ENCODE measurements at regions not wholly inside any gene's neighbourhood (a gene's known extent, or its start where the extent isn't known, plus 50 kb on each side); places are given as distances from the start of the nearest gene placed in this dataset.

DNA sequence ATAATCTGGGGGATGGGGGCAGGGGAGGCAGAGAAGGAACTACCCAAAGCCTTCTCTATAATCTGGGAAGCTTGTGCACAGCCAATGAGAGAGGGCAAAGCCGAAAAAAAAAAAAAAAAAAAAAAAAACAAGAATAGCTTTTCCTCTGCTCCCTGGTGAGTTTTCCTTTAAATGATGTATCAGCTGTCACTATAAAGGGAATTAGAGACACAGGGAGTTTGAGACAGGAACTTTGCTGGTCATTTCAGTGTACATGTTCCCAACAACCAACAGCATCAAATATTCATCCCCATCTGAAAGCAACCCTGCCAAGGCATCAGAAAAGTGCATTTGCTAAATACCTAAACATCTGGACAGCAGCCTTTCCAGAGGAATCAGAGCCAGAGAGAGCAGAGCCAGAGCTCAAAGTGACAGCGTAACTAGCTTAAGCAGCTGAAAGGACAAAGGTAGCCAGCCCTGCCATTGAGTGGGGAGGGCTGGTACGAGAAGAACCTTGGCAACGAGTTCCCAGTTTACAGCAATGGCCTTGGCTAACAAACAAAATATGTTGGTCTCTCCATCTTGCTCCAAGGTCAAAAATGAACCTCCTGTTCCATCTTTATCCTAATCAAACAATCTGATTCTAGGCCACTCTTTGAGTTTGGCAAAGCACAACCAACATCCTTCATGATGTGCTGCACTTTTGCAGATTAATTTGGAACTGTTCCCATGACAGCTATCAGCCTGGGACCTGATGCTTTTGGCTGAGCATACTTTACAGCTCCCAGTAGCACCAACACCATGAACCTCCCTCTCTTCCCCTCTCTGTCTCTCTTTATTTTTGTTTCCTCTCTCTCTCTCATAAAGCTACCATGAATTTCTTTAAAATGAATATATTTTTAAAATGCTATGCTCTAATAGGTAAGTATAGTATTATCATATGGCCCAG lies 143.7 kb upstream of the GNAO1 start:
- H3K9me3 ChIP-seq (ENCODE audit: insufficient read depth, low read length), result no peaks in the 10 kb centered on the region
- TF ChIP-seq EZH2phosphoT487 (conservative IDR thresholded peaks at IDR 0.05; ENCODE audit: low read length), result no peak
- TF ChIP-seq, protein P1, sequence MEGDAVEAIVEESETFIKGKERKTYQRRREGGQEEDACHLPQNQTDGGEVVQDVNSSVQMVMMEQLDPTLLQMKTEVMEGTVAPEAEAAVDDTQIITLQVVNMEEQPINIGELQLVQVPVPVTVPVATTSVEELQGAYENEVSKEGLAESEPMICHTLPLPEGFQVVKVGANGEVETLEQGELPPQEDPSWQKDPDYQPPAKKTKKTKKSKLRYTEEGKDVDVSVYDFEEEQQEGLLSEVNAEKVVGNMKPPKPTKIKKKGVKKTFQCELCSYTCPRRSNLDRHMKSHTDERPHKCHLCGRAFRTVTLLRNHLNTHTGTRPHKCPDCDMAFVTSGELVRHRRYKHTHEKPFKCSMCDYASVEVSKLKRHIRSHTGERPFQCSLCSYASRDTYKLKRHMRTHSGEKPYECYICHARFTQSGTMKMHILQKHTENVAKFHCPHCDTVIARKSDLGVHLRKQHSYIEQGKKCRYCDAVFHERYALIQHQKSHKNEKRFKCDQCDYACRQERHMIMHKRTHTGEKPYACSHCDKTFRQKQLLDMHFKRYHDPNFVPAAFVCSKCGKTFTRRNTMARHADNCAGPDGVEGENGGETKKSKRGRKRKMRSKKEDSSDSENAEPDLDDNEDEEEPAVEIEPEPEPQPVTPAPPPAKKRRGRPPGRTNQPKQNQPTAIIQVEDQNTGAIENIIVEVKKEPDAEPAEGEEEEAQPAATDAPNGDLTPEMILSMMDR (IDR thresholded peaks at IDR 0.05; ENCODE audit: insufficient read depth, low read length, poor library complexity, severe bottlenecking), result no peak
- no peaks in the 10 kb centered on the region for H3K9me2 ChIP-seq (replicated peaks; ENCODE audit: insufficient read depth, low read length)
- H3F3A ChIP-seq (ENCODE audit: insufficient read depth), result peaks cover 4% of the 10 kb centered on the region; the same call in 1 of the 2 replicates
- no peaks in the 10 kb centered on the region for H4K20me1 ChIP-seq (ENCODE audit: low read depth, low read length)
- no peak overlapping the region for H3K4me2 ChIP-seq (ENCODE audit: low read depth, low read length, poor library complexity, severe bottlenecking)
- no peaks in the 10 kb centered on the region for H3K36me3 ChIP-seq (ENCODE audit: low read length)
- no peak overlapping the region for H3K4me3 ChIP-seq (ENCODE audit: insufficient read depth, low read length, poor library complexity, severe bottlenecking)
- H3K9ac ChIP-seq (ENCODE audit: low read length), result no peak overlapping the region
- H3K27ac ChIP-seq (ENCODE audit: low read depth, low read length), result no peak overlapping the region
- H3K79me2 ChIP-seq (ENCODE audit: insufficient read depth, low read length), result no peaks in the 10 kb centered on the region
- H2AFZ ChIP-seq (ENCODE audit: low read depth, low read length, severe bottlenecking), result no peak overlapping the region
- H3K27me3 ChIP-seq (ENCODE audit: low read length), result no peaks in the 10 kb centered on the region

GRCh38 chr16:56042416-56042815 lies 148.9 kb upstream of the GNAO1 start:
- TF ChIP-seq, protein P1 (IDR thresholded peaks at IDR 0.05; ENCODE audit: insufficient read depth, low read length, poor library complexity, severe bottlenecking), result no peak
- no peak for TF ChIP-seq EZH2phosphoT487 (conservative IDR thresholded peaks at IDR 0.05; ENCODE audit: low read length)
- H4K20me1 ChIP-seq (ENCODE audit: low read depth, low read length), result no peaks in the 10 kb centered on the region
- H3K9ac ChIP-seq (ENCODE audit: low read length), result no peak overlapping the region
- H3K9me3 ChIP-seq (ENCODE audit: insufficient read depth, low read length), result no peaks in the 10 kb centered on the region
- H3K36me3 ChIP-seq (ENCODE audit: low read length), result no peaks in the 10 kb centered on the region
- H3K4me2 ChIP-seq (ENCODE audit: low read depth, low read length, poor library complexity, severe bottlenecking), result no peak overlapping the region
- H3K79me2 ChIP-seq (ENCODE audit: insufficient read depth, low read length), result no peaks in the 10 kb centered on the region
- H3K4me3 ChIP-seq (ENCODE audit: insufficient read depth, low read length, poor library complexity, severe bottlenecking), result no peak overlapping the region
- H3K27ac ChIP-seq (ENCODE audit: low read depth, low read length), result no peak overlapping the region
- no peak overlapping the region for H2AFZ ChIP-seq (ENCODE audit: low read depth, low read length, severe bottlenecking)
- H3K9me2 ChIP-seq (replicated peaks; ENCODE audit: insufficient read depth, low read length), result no peaks in the 10 kb centered on the region
- no peaks in the 10 kb centered on the region for H3F3A ChIP-seq (ENCODE audit: insufficient read depth)
- H3K27me3 ChIP-seq (ENCODE audit: low read length), result no peaks in the 10 kb centered on the region

DNA sequence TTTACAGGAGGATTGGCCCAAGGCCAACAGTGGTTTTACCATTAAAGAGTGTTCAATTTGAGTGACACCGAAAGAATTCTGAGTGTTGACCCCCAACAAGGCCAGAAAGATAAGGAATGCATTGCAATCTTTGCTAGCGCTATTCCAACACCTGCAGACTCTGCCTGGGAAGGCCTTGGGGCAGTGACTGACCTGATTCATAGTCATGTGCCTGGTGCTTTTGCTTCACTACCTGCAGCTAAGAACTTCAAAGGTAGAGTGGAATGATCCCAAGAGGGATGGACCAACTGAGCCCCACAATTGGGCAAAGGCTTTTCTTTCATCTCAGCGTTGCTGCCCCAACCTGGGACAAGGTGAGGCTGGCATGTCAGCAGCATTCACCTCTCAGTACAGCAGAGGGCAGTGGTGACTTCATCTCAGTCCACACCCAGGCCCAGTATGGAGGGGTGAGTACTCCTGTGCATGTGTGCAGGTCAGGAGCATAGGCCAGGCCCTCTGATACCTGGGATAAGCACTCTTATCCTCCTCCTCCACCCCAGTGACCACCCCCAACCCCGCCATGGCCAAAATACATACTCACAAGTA lies 149.6 kb upstream of the GNAO1 start:
- Histone ChIP-seq H3K27ac (ENCODE audit: low read depth, low read length) (no peak overlapping the region), H2AFZ (ENCODE audit: low read depth, low read length, severe bottlenecking) (no peak overlapping the region), H3K9me3 (ENCODE audit: insufficient read depth, low read length) (no peaks in the 10 kb centered on the region), H4K20me1 (ENCODE audit: low read depth, low read length) (no peaks in the 10 kb centered on the region), H3K9me2 (replicated peaks; ENCODE audit: insufficient read depth, low read length) (no peaks in the 10 kb centered on the region), H3K27me3 (ENCODE audit: low read length) (no peaks in the 10 kb centered on the region), H3K79me2 (ENCODE audit: insufficient read depth, low read length) (no peaks in the 10 kb centered on the region), H3K4me2 (ENCODE audit: low read depth, low read length, poor library complexity, severe bottlenecking) (no peak overlapping the region), H3K36me3 (ENCODE audit: low read length) (peaks cover 2% of the 10 kb centered on the region; the same call in 1 of the 2 replicates), H3K4me3 (ENCODE audit: insufficient read depth, low read length, poor library complexity, severe bottlenecking) (no peak overlapping the region), H3F3A (ENCODE audit: insufficient read depth) (no peaks in the 10 kb centered on the region), H3K9ac (ENCODE audit: low read length) (no peak overlapping the region)
- no peak for TF ChIP-seq EZH2phosphoT487 (conservative IDR thresholded peaks at IDR 0.05; ENCODE audit: low read length)
- TF ChIP-seq, protein P1 (IDR thresholded peaks at IDR 0.05; ENCODE audit: insufficient read depth, low read length, poor library complexity, severe bottlenecking), result no peak

All from SU-DHL-6 (cell line).